H1 (cell line): ENCODE measurements at regions not wholly inside any gene's neighbourhood (a gene's known extent, or its start where the extent isn't known, plus 50 kb on each side); places are given as distances from the start of the nearest gene placed in this dataset.
"Not testable (repeated sequence)": the region's sequence is repeated elsewhere in the genome, so short reads cannot be mapped to it uniquely, and the experiment has no call there.

Experiments used
- CTCF ChIA-PET: fragments of 300-600 bp; sonication (Branson Sonifier 250); formaldehyde crosslinking; loops from one replicate; lab custom pipeline; 2021; ENCODE audit not compliant: partially characterized antibody; lab: Charles Lee
- POLR2A ChIA-PET: fragments of 300-600 bp; sonication (Branson Sonifier 250); formaldehyde crosslinking; loops from one replicate; lab custom pipeline; 2021; ENCODE audit warnings: inconsistent platforms; ENCODE audit not compliant: partially characterized antibody; lab: Charles Lee
- DNase-seq, 2 experiments: peaks; one replicate each; pipeline versions ENCODE4 v3.0.0 to v3.0.0-alpha.2; 2010 to 2022; ENCODE audit warnings: low spot score in 2 of 2, low read depth in 1 of 2, mixed read lengths in 1 of 2
- FAIRE-seq: peaks from 2 replicates; lab custom pipeline; 2011; peaks lifted over from hg19 to GRCh38; lab: Jason Lieb, UNC
- H2AFZ ChIP-seq: 2 replicates; pipeline ENCODE4 v1.8.1; 2012; ENCODE audit warnings: low read length, inconsistent platforms
- H2AK5ac ChIP-seq: 2 replicates; pipeline ENCODE4 v1.6.1; 2013; ENCODE audit warnings: low read depth, low read length
- H2BK120ac ChIP-seq: replicated peaks from 2 replicates; pipeline ENCODE3; 2013; ENCODE audit warnings: low read depth, low read length, inconsistent platforms
- H2BK12ac ChIP-seq: 2 replicates; pipeline ENCODE4 v1.6.1; 2013; ENCODE audit warnings: low read depth, low read length
- H2BK15ac ChIP-seq: 2 replicates; pipeline ENCODE4 v1.6.1; 2013; ENCODE audit warnings: low read length
- H2BK20ac ChIP-seq: 2 replicates; pipeline ENCODE4 v1.6.1; 2013; ENCODE audit warnings: low read length
- H2BK5ac ChIP-seq: 2 replicates; pipeline ENCODE4 v1.6.1; 2013; ENCODE audit warnings: low read depth, low read length
- H3K14ac ChIP-seq: 2 replicates; pipeline ENCODE4 v1.6.1; 2013; ENCODE audit warnings: inconsistent platforms; ENCODE audit not compliant: insufficient read length
- H3K18ac ChIP-seq: 2 replicates; pipeline ENCODE4 v1.6.1; 2013; ENCODE audit warnings: low read length; ENCODE audit errors: extremely low read depth
- H3K23ac ChIP-seq: 2 replicates; pipeline ENCODE4 v1.6.1; 2013; ENCODE audit warnings: inconsistent platforms; ENCODE audit not compliant: insufficient read length
- H3K23me2 ChIP-seq: 2 replicates; pipeline ENCODE4 v1.6.1; 2013; ENCODE audit warnings: low read depth, low read length
- H3K27ac ChIP-seq: 2 replicates; pipeline ENCODE4 v1.6.1; 2011; ENCODE audit warnings: low read depth, low read length, inconsistent platforms
- H3K27me3 ChIP-seq, 4 experiments: replicated peaks in 1 of 4; 1 replicate in 1 of 4; 2 replicates in 3 of 4; pipeline versions ENCODE4 v1.6.1 to v1.8.1; 2011 to 2013; ENCODE audit warnings: low read length in 3 of 4, mild to moderate bottlenecking in 3 of 4, inconsistent platforms in 2 of 4, mixed read lengths in 2 of 4, moderate library complexity in 1 of 4; ENCODE audit not compliant: control insufficient read depth in 3 of 4, insufficient read depth in 3 of 4; ENCODE audit errors: extremely low read depth in 1 of 4
- H3K36me3 ChIP-seq, 4 experiments: 2 replicates each; pipeline versions ENCODE4 v1.6.1 to v1.8.1; 2011 to 2013; ENCODE audit warnings: mild to moderate bottlenecking in 4 of 4, low read length in 3 of 4, moderate library complexity in 2 of 4, control low read depth in 1 of 4, inconsistent platforms in 1 of 4; ENCODE audit not compliant: insufficient read depth in 4 of 4, control insufficient read depth in 2 of 4
- H3K4ac ChIP-seq: replicated peaks from 2 replicates; pipeline ENCODE3; 2013; ENCODE audit warnings: low read length, low read depth, mixed read lengths, inconsistent platforms; ENCODE audit not compliant: insufficient read length
- H3K4me1 ChIP-seq, 4 experiments: replicated peaks in 1 of 4; 1 replicate in 1 of 4; 2 replicates in 3 of 4; pipeline versions ENCODE4 v1.6.1 to v1.8.1; 2011 to 2013; ENCODE audit warnings: low read length in 3 of 4, inconsistent platforms in 2 of 4, mixed read lengths in 1 of 4; ENCODE audit not compliant: insufficient read depth in 4 of 4, control insufficient read depth in 3 of 4
- H3K4me2 ChIP-seq, 2 experiments: 2 replicates each; pipeline versions ENCODE4 v1.6.1 to v1.8.1; 2011 to 2013; ENCODE audit warnings: low read depth in 2 of 2, low read length in 2 of 2, control low read depth in 1 of 2, inconsistent platforms in 1 of 2, mild to moderate bottlenecking in 1 of 2; ENCODE audit not compliant: insufficient read depth in 1 of 2
- H3K4me3 ChIP-seq, 4 experiments: fragments of 200-600, 300-600 bp in 1 of 4; sonication (generic), shearing (Covaris generic), sonication (Bioruptor Twin) in 1 of 4; 2 replicates each; pipeline versions ENCODE4 v1.5.1 to v1.8.1; 2011 to 2016; ENCODE audit warnings: low read length in 4 of 4, low read depth in 3 of 4, control low read depth in 2 of 4, inconsistent platforms in 2 of 4, mild to moderate bottlenecking in 2 of 4, mixed read lengths in 1 of 4, moderate library complexity in 1 of 4; ENCODE audit not compliant: insufficient read depth in 2 of 4; ENCODE audit errors: extremely low read depth in 1 of 4
- H3K56ac ChIP-seq: replicated peaks from 2 replicates; pipeline ENCODE3; 2013; ENCODE audit warnings: low read depth, mild to moderate bottlenecking, mixed read lengths, low read length, inconsistent platforms; ENCODE audit not compliant: insufficient read length
- H3K79me1 ChIP-seq: 2 replicates; pipeline ENCODE4 v1.6.1; 2013; ENCODE audit warnings: low read depth, low read length, control low read depth
- H3K79me2 ChIP-seq, 2 experiments: 2 replicates each; pipeline versions ENCODE4 v1.6.1 to v1.8.1; 2012 to 2013; ENCODE audit warnings: low read length in 2 of 2, mild to moderate bottlenecking in 2 of 2, inconsistent platforms in 1 of 2; ENCODE audit not compliant: insufficient read depth in 2 of 2, control insufficient read depth in 1 of 2
- H3K9ac ChIP-seq, 4 experiments: replicated peaks in 1 of 4; 1 replicate in 1 of 4; 2 replicates in 3 of 4; pipeline versions ENCODE4 v1.6.1 to v1.8.1; 2011 to 2013; ENCODE audit warnings: low read depth in 3 of 4, low read length in 3 of 4, control low read depth in 2 of 4, mild to moderate bottlenecking in 2 of 4, moderate library complexity in 2 of 4, inconsistent platforms in 1 of 4; ENCODE audit errors: extremely low read depth in 1 of 4
- H3K9me3 ChIP-seq, 2 experiments: 2 replicates each; pipeline versions ENCODE4 v1.6.1 to v1.8.1; 2012 to 2013; ENCODE audit warnings: mild to moderate bottlenecking in 2 of 2, moderate library complexity in 2 of 2, control low read depth in 1 of 2, inconsistent platforms in 1 of 2, low read depth in 1 of 2, low read length in 1 of 2, mixed read lengths in 1 of 2; ENCODE audit not compliant: insufficient read depth in 2 of 2
- H4K20me1 ChIP-seq, 2 experiments: replicated peaks in 1 of 2; 2 replicates each; pipeline versions ENCODE3 to v1.8.1; 2011 to 2013; ENCODE audit warnings: inconsistent platforms in 2 of 2, low read length in 2 of 2, mild to moderate bottlenecking in 1 of 2; ENCODE audit not compliant: insufficient read depth in 2 of 2, control insufficient read depth in 1 of 2
- H4K5ac ChIP-seq: 2 replicates; pipeline ENCODE4 v1.6.1; 2013; ENCODE audit warnings: low read length, low read depth, mixed read lengths, inconsistent platforms; ENCODE audit not compliant: insufficient read length
- H4K8ac ChIP-seq: 2 replicates; pipeline ENCODE4 v1.8.0; 2013; ENCODE audit warnings: mild to moderate bottlenecking, moderate library complexity, low read length, inconsistent platforms; ENCODE audit not compliant: insufficient read depth; ENCODE audit errors: extremely low read depth
- H4K91ac ChIP-seq: replicated peaks from 2 replicates; pipeline ENCODE3; 2013; ENCODE audit warnings: low read length, mixed read lengths, inconsistent platforms; ENCODE audit not compliant: insufficient read length
- WGBS, 2 experiments: shearing (Covaris generic) in 1 of 2; methylation state at CpG; one replicate each; pipeline versions ENCODE4 v1.1.6 to v1.1.7; 2013 to 2015; ENCODE audit warnings: low lambda C conversion rate in 2 of 2, mixed read lengths in 2 of 2, inconsistent platforms in 1 of 2, low coverage in 1 of 2, missing lambda C conversion rate in 1 of 2; ENCODE audit not compliant: insufficient replicate concordance in 2 of 2, insufficient coverage in 1 of 2, insufficient read length in 1 of 2; ENCODE audit errors: extremely low coverage in 1 of 2, missing lambda C conversion rate in 1 of 2; 5-methylcytosine and 5-hydroxymethylcytosine counted together

GRCh38 chr11:90582999-90583398, 360.1 kb upstream of the CHORDC1 start:
- H4K91ac ChIP-seq, H3K23me2 ChIP-seq, H3K27ac ChIP-seq, H2BK120ac ChIP-seq, DNase-seq, H3K9ac ChIP-seq, H3K56ac ChIP-seq, H2BK5ac ChIP-seq, H3K4me1 ChIP-seq, H2BK20ac ChIP-seq, H3K4me2 ChIP-seq, H3K18ac ChIP-seq, H3K23ac ChIP-seq, H4K20me1 ChIP-seq, H2AFZ ChIP-seq, H2BK12ac ChIP-seq, POLR2A ChIA-PET, H3K4me3 ChIP-seq, H3K36me3 ChIP-seq, CTCF ChIA-PET, H3K14ac ChIP-seq, H3K27me3 ChIP-seq, H3K79me2 ChIP-seq, H4K5ac ChIP-seq, FAIRE-seq, H2BK15ac ChIP-seq, H3K79me1 ChIP-seq, H3K9me3 ChIP-seq, H4K8ac ChIP-seq, H2AK5ac ChIP-seq, H3K4ac ChIP-seq: not testable (repeated sequence)
- WGBS, 2 experiments, result 93% methylated on average over 7 of the region's 7 CpGs; no CpG with 5 or more reads in 1 of the 2 experiments
